GM19351 (cell line): ENCODE measurements at regions not wholly inside any gene's neighbourhood (a gene's known extent, or its start where the extent isn't known, plus 50 kb on each side); places are given as distances from the start of the nearest gene placed in this dataset.
"Not testable (repeated sequence)": the region's sequence is repeated elsewhere in the genome, so short reads cannot be mapped to it uniquely, and the experiment has no call there.

Experiments
- ATAC-seq: cut with Tn5 transposase; IDR thresholded peaks from one replicate; pipeline ENCODE4 v1.9.1; 2021; ENCODE audit warnings: mild to moderate bottlenecking, moderate library complexity; ENCODE audit not compliant: unreplicated experiment

GRCh38 chr3:20842594-20843436, 656.8 kb upstream of the SGO1 start:
- no peak for ATAC-seq

DNA sequence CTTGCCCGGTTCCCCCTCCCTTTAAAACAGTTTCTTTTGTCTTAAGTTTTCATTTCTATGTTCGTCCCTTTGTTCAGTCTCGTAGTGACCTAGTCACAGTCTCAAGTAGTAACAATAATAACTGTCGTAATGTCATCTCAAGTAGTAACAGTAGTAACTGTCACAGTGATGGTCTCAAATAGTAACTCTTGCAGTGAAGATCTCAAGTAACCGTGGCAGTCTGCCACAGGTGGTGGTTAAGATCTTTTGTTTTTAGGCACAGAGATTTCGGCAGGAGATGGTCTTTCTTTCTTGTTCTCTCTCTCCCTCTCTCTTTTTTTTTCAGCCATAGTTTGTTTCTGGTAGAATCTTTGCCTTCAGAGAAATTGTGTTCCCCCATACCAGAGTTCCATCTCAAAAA, 656.0 kb upstream of the SGO1 start:
- ATAC-seq, result no peak

DNA sequence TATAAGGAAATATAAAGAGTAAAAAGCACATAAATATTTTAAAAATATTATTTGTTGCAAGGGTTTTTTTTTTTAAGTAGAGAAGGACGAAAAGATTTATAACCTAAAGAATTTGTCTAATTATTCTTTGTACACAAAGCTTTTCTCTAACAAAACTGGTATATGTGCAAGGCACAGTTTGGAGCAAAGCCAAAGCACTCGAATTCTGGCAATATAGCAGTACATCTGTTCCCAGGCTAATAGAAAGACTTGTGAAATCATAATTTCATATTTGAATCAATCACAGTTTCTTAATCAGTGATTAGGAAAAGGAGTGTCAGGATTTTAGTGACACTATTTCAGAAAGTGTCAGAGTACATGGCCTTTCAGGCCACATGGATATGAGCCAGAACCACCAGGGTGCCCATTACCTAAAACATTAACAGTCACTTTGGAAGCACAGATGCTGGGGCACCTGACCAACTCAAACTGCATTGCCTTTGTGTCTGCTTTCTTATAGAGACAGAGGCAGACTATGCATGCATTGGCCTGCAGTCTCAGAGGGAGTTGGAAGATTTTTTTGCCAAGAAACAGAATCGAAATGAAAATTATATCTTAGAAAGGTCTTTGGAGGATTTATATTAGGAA, 651.8 kb upstream of the SGO1 start:
- ATAC-seq, result no peak

DNA sequence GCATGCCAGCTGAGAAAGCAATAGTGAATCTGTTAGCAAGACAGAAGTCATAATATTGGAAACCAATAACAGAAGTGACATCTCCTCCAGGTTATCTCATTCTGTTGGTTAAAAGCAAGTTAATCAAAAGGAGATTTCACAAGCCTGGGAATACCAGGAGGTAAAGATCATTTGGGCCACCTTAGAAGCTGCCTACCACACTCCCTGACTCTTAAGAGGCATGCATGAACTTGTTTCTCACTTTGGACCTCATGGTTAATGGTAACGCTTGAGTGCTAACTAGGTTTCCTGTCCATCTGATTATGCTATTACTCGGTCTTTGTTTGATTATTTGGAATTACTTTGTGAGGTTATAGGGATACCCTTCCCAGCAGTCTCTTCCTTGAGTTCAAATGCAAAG, 650.8 kb upstream of the SGO1 start:
- ATAC-seq, result no peak

GRCh38 chr3:20832963-20833362, 647.0 kb upstream of the SGO1 start:
- ATAC-seq, result no peak

- no peak for ATAC-seq
These were observed 636.2 kb upstream of the SGO1 start for GRCh38 chr3:20822251-20822650.

DNA sequence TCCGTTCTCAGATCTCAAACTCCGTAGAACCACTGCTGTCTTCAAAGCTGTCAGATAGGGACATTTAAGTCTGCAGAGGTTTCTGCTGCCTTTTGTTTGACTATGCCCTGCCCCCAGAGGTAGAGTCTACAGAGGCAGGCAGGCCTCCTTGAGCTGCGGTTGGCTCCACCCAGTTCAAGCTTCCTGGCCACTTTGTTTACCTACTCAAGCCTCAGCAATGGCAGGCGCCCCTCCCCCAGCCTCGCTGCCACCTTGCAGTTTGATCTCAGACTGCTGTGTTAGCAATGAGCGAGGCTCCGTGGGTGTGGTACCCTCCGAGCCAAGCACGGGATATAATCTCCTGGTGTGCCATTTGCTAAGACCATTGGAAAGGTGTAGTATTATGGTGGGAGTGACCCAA, 634.9 kb upstream of the SGO1 start:
- not testable (repeated sequence) for ATAC-seq

- no peak for ATAC-seq
These were observed 625.6 kb upstream of the SGO1 start for GRCh38 chr3:20811631-20812030.

DNA sequence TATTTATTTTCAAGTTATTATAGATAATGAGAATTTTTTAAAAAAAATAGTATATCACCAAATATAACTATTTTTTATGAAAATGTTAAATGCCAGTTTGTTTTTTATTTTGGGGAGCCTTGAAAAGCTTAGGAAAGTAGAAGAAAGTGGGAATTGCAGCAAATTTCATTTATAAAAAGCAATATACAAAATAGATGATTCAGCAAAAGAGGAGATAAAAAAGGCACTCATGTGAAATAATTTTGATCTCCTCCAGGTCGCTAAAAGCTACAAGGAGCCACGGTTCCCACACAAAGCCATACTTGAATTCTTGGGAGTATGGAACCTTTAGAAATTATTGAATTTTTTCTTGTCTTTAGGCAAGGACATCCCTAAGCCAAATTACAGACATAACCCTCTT, 625.0 kb upstream of the SGO1 start:
- ATAC-seq, result no peak

- no peak for ATAC-seq
These were observed 624.5 kb upstream of the SGO1 start for GRCh38 chr3:20810555-20810954.

GRCh38 chr3:20809356-20809755, 623.4 kb upstream of the SGO1 start:
- no peak for ATAC-seq

GRCh38 chr3:20808864-20809263, 622.9 kb upstream of the SGO1 start:
- no peak for ATAC-seq

DNA sequence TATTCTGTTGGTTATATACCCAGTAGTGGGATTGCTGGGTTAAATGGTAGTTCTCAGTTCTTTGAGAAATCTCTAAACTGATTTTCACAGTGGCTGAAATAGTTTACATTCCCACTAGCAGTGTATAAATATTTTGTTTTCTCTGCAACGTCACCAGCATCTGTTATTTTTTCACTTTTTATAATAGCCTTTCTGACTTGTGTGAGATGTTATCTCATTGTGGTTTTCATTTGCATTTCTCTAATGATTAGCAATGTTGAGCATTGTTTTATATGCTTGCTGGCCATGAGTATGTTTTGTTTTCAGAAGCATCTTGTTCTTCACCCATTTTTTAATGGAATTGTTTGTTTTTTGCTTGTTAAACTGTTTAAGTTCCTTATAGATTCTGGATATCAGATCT, 612.7 kb upstream of the SGO1 start:
- ATAC-seq, result no peak

- ATAC-seq, result no peak
These were observed 601.0 kb upstream of the SGO1 start for GRCh38 chr3:20787005-20787404.

GRCh38 chr3:20776692-20777091, 590.7 kb upstream of the SGO1 start:
- no peak for ATAC-seq

GRCh38 chr3:20776286-20776685, 590.3 kb upstream of the SGO1 start:
- ATAC-seq, result no peak

- no peak for ATAC-seq
These were observed 587.4 kb upstream of the SGO1 start for GRCh38 chr3:20773320-20773984.

DNA sequence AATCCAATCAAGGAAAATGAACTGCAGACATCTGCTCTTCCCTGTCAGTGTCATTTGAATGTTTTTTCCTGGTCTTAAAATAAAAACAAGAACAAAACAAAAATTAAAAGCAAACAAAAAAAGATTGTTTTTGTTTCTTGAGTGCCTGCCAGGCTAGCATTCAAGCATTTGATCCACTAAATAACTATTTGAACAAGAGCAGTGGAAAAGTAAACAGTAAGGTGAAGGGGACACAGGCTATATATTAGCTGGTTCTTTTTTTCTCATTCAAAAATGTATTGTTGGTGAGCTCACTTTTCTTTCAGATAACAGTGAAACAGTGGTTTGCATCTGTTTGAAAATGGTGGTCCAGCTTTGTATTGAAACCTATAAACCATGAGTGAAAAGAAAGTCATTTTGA, 586.9 kb upstream of the SGO1 start:
- ATAC-seq, result no peak

DNA sequence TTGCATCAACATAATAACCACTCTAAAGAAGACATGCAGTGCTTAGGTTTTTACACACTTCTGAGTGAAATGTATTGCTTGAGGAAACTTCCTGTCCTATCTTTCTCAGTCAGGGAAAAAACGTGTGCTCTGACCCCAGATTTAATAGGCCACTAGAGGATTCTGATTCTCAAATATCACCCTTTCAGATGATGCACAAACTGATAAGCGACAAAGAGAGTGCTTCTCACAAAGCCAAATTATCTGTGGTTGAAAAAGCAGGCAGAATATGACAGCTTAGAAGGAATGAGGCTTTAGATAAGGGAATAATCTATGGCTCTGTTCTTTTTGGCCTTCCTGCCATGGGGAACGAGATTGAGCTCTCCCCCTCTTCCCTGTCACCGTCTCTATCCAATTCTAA, 583.4 kb upstream of the SGO1 start:
- ATAC-seq, result no peak

- ATAC-seq, result no peak
These were observed 575.0 kb upstream of the SGO1 start for GRCh38 chr3:20760981-20761380.

DNA sequence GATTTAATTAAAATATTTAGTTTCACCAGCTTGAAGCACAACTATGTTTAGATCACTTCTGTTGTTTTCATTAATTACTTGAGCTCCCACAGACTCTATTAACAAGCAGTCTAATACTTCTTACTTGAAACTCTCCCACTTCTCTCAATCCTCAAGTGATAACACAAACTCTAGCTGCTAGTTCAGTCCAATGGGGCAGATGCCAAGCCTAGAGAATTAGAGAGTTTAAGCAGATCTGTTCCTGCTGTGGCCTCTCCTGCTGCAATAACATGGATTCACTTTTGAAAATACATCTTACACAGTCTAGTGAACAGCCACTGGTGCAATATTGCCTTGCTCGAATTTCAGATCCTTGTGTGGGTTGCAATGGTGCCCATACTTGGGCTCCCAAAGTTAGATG, 566.4 kb upstream of the SGO1 start:
- no peak for ATAC-seq

DNA sequence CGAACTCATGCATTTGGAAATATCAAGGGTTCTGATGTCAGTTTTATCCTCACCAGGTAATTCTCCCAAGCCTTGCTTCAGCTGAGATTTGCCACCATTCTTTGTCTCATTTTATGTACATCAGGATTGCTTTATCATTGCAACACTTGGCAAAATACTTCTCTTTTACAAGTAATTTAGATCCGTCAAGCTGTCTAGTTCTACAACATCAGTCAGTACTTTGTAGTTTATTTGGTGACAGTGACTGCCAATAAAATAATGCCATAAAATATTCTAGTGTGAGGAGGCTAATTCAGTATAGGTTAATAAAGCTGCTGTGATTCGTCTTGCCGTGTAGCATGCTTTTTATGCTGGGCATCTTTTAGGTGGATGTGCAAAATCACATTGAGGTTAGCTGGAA, 565.3 kb upstream of the SGO1 start:
- ATAC-seq, result no peak
